GM21825 (cell line): ENCODE measurements at regions not wholly inside any gene's neighbourhood (a gene's known extent, or its start where the extent isn't known, plus 50 kb on each side); places are given as distances from the start of the nearest gene placed in this dataset.
"Not testable (repeated sequence)": the region's sequence is repeated elsewhere in the genome, so short reads cannot be mapped to it uniquely, and the experiment has no call there.

Experiments used
- ATAC-seq: cut with Tn5 transposase; IDR thresholded peaks from one replicate; pipeline ENCODE4 v1.9.1; 2021; ENCODE audit warnings: mild to moderate bottlenecking, moderate library complexity; ENCODE audit not compliant: unreplicated experiment

DNA sequence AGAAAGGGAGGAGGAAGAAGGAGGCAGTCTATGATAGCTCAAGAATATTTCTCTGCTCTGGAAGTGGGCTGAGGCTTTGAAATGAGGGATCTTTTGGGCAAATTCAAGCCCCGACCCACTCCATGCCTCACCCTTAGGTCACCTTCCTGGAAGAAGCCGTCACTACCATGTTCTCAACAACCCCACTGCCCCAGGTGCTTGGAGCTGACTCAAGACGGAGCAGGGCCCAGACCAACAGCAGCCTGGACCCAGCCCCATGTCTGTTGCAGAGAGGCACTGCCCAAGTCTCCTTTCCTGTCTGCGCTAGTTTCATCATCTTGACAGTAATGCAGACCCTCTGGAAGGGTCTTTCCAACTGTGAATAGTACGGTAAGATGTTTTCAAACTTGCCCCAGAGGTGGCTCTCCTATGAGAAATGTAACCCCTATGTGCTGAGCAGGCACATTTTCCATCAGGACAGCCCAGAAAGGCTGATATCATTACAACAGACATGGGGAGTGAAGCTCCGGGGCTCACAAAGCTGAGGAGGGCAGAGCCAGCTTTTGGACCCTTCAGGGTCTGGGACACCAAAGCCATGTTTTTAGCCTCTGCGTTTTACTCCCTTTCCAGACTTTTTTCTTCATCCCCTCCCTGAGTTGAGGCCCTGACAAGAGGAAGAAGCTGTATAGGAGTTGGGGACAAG is 128.2 kb upstream of the LARP1 start:
- no peak for ATAC-seq

DNA sequence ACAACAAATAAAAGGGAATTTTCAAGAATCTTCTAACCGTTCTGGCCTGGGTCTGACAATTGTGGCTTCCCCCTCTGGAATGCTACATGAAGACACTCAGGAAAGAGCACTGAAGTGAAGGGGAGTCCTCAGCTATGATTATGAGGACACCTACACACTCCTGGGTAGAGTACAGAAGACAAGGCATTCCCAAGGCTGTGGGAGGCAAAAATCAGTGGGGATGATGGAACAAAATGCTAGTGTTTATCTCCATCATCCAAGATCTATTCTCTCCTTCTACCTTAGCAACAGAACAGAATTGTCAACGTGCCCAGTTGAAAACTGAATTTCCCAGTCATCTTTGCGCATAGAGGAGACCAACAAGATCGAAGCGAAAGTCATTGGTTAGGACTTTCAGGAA is 130.1 kb upstream of the LARP1 start:
- ATAC-seq = no peak

DNA sequence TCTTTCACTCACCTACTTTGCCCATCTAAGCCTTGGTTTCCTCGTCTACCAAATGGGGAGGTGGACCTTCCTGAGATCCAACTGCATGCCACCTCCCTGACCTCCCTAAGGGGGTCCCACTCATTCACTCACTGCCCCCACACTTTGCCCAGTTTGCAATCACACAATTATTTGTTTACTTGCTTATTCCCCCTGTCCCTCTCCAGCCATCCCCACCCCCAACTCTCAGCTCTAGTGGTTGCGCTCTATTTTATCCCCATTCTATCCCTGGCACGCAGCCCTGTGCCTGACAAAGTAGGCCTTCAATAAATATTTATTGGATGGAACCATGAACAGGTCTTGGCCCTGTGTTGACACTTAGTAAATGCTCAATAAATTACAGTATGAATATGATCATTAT is 130.8 kb upstream of the LARP1 start:
- ATAC-seq = no peak

DNA sequence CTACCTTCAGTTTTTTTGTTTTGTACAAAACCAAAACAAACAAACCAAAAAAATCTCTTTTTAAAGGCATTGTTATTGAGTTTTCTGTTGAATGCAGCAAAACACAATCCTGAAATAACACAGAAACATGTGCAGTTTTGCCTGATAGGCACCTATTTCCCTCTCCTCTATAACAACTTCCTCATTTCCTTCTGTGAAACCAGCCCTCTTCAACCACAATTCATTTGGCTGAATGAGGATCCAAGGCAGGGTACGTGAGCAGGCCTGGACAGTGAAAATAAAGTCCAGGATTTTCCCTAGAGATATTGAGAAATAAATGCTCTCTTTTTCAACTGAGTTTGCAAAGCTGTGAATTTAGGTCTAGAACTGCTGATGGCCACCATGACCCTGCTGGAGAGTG is 134.8 kb upstream of the LARP1 start:
- ATAC-seq = no peak

DNA sequence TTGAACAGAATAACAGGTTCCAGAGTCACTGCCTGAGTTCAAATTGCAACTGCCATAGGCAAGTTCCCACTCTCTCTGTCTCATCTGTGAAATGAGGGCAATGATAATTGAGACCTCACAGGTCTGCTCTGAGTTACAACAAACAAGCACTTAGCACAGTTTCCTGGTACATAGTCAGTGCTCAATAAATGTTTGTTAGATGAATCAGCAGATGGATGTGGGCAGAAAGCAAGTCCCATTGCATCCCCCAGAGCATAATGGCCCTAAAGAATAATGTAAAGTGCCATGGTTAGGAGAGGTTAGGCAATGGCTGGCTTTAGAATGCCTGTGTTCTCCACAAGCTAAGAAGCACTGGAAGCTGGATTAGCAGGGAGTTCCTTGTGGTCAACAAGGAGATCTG is 136.5 kb upstream of the LARP1 start:
- ATAC-seq = no peak

DNA sequence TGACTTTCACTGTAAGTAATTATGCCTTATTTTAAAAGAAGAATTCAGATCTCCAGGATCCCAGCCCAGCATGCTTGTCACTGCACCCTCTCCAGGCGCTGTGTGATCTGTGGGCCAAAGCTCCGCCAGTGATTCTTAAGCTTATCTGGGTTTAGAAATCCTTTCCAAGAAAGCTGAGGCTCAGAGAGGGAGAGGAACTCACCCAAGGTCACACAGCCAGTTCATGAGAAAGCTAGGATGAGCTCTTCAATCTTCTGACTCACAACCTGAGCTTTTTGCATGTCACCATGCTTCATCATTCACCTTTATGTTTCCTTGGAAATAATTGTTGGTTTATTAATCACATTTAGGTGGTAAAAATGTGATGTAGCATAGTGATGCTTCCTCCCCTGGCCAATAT is 136.6 kb upstream of the HAND1 start:
- ATAC-seq = no peak

DNA sequence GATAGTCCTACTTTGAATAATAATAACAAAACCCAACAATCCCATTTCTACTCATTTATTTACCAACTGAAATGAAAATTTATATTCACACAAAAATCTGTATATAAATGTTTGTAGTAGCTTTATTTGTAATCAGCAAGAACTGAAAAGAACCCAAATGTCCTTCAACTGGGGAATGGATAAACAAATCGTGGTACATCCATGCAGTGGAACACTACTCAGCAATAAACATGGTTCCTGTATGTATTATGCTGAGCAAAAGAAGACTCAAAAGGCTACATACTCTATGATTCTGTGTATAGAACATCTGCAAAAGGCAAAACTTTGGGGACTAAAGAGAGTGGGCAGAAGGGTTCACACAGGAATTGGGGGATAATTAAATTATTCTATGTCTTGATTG is 136.1 kb upstream of the HAND1 start:
- no peak for ATAC-seq

DNA sequence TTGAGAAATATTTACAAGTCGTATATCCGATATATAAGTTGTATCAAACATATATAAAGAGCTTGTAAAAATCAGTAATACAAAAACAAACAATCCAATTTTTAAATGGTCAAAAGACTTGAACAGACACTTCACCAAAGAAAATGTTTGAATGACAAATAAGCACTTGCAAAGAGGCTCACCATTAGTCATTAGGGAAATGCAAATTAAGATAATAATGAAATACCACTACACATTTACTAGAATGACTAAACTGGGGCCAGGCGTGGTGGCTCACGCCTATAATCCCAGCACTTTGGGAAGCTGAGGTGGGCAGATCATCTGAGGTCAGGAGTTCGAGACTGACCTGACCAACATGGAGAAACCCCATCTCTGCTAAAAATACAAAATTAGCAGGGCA is 134.6 kb upstream of the HAND1 start:
- no peak for ATAC-seq

DNA sequence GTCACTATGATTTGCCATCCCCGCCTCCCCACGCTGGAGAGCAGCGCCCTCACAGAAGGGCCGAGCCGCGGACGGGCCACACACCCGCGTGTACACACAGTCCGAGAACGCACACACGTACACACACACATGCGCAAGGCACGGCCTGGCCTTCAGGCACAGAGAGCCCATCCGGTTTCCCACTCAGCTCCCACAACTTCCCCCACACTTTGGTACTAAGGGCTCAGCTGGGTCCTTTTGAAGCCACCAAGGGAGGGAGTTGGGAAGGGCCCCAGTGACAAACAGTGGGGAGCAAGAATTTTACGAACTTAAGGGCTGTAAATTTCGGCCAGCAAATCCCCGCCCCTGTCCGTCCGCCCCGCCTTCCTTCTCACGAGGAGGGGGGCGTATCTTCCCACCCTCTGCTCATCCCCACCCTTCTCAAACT is 133.3 kb upstream of the HAND1 start:
- no peak for ATAC-seq

DNA sequence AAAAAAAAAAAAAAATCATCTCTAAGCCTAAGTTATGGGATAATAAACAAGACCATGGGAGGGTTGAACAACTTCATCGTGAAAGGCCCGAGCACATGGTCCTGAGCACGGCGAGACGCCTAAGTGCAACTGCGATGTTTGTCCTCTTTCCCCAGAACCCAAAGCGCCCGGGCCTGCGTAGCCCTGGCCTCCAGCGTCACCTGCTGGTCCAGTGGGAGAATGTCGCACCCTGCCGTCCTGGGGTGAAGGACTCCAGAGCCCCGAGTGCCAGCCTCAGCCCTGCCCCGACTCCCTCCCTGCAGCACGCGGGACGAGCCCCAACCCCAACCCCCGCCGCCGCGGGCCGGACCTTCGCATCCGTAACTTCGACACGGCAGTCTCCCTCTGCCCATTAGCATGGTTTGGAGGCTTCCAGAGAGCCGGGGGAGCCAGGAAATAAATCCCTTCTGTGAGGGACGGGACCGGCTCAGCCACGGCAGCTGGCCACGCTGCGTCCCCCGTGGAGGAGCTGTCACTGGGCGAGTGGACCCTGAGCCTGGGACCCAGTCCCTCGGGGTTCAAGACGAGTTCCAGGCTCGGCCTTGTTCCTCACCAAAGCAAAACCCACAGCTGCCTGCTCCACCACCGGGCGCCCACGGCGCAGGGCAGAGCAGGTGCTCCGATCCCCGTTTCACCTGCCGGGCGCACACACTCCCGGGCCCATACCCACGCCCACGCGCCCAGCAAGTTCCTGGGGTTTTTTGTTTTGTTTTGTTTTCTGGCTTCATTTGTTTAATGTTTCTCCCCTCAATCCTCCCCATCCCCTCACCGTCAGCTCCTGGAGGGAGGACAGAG is 132.5 kb upstream of the HAND1 start:
- peak; percentile 92 for ATAC-seq

DNA sequence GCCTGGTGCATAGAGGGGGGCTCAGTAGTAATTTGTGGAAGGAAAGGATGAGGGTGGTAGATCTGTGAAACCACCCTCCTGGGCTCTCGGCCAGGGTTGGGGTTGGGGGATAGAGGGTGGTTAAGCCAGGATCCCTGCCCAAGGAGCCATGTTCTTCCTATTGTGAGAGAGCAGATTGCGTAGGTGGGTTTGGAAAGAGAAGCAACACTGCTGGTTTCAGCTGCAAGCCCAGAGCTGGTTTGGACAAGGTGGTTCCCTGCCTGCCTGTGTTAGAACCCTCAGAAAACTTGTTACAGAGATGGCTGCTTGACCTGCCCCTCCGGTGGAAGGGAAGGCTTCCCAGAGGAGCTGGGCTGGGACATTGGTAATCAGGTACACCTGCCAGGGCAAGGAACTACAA is 131.2 kb upstream of the HAND1 start:
- ATAC-seq = no peak

DNA sequence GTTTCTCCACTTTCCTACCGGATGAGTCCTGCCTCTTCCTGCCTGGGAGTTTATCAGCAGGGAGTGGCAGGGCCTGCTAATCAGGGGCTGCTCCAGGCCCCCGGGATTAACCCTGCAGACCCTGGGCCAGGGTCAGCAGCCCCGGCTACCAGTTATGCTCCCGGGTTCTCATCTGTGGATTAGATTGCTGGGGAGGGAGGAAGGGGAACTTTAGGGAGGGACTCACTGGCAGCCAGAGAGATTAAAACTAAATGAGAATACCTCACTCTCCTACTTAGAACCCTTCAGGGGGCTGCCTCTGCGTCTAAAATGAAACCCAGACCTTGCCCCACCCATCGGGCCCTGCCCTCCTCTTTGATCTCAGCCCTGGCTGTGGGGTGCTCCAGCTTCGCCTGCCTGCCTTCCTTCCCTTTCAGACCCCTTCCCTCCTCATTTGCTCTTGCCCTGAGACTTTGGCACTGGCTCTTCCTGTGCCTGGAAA is 130.5 kb upstream of the HAND1 start:
- no peak for ATAC-seq

DNA sequence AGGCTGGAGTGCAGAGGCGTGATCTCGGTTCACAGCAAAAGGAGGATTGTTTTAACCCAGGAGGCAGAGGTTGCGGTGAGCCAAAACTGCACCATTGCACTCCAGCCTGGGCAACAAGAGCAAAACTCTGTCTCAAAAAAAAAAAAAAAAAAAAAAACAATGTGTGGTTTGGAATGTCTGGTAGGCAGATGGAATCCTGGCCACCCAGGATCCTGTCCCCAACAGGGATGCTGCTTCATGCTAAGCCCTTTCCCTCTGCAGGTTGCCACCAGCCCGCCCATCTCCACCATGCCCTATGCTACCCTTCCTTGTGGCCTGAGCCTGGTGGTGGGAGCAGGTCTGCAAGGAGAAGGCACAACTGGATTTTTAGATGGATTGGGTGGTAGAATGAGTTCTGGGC is 129.7 kb upstream of the HAND1 start:
- no peak for ATAC-seq

DNA sequence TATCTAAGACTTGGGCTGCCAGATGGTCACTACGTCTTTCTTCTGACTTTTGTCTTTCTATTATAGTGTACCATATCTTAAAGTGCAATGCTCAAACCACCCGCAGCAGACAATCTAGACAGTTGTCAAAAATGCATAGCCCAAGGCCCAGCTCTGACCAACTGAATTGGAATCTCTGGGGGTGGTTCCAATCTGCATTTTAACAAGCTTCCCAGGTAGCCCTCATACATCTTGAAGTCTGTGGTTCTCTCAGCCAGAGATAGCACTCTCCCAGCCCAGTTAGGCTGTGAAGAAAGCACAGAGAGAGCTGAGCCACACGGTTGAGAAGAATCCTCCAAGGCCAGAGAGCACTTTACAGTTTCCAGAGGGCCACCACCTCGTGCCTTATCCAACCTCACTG is 128.2 kb upstream of the HAND1 start:
- ATAC-seq = no peak

DNA sequence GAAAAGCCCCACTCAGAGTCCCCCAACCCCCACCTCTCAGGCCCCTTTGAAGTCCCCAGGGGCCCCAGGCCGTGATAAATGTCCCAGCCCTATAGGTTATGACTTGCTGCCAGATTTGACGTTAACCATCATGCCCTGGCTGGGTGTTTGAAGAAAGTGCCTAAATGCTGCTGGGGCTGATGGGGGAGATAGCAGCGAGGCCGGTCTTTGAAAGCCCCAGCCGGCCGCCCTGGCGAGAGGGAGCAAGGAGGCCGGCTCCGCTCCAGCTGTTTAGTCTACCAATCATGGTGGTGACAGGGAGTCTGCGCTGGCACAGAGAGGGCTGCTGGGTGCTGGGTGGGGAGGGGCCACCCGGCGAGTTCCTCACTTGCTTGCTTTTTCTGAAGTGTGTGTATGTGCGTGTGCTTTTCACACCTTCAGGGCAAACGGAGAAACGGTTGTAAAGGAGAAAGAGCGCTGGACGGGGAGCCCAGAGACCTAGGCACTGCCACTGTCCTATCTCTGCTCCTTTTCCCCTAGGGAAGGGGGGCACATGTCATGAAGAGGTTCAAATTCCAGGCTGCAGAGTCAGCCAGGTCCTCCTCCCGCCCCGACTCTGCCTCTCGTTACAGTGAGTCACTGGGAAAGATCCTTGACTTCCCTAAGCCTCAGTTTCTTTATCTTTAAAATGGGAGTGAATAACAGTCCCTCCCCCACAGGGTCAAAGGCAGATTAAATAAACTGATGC is 126.1 kb upstream of the HAND1 start:
- ATAC-seq = no peak

DNA sequence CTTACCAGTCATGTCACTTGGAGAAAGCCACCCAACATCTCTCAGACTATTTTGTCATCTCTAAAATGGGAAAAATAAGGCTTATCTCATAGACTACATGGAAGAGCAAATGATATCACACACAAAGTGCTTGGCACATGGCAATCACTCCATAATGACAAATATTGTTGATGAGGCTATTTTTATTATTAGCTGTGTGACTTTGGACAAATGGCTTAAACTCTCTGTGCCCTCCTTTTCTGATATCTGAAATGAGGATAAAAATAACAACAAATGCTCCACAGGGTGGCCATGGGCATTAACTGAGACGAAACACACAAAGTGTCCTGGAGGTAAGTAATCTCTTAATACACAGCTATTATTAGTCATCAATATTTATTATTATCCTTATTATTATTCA is 125.5 kb upstream of the HAND1 start:
- no peak for ATAC-seq

DNA sequence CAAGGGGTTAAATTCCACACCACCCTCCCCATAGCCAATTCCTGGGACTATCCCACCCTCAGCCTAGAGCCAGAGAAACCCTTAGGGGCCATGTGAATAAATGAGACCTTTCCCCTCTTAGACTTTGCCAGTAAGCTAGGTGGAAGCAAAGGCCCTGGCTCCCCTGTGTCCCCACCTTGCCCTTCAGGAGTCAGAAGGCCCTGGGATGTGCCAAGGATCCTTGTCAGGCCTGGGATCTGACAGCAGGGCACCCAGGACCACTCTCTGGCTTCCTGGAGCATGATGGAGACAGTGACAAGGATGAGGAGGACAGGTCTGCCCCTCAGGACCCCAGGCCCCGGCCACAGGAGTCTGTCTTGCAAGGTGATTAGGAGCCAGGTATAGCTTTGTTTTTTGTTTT is 125.0 kb upstream of the HAND1 start:
- no peak for ATAC-seq

DNA sequence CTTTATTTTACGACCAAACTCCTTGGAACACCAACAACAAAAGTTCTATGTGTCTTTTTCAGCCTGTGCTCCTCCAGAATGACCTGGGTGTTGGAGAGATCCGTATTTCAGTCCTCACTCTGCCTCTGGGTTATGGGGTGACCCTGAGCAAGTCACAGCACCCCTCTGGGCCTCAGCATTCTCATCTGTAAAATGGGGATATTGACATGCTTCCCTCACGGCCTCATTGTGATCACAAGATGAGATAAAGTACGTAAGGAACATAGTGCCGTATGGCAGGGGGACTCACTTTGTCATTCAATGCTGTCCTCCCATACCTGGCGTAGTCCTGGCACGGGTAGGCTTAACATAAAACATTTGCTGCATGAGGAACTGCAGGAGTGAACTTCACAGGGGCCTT is 123.0 kb upstream of the HAND1 start:
- no peak for ATAC-seq

DNA sequence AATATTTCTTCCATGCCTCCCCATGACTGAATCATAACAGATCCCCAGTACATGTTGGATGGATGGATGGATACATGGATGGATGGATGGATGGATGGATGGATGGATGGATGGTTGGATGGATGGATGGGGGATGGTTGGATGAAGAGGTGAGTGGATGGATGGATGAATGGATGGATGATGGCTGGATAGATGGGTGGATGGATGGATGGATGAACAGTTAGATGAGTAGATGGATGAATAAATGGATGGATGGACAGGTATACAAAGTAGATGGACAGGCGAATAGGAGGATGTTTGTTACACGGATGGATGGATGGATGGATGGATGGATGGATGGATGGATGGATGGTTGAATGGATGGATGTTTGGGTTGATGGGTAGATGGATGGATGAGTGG is 120.0 kb upstream of the HAND1 start:
- ATAC-seq = no peak

DNA sequence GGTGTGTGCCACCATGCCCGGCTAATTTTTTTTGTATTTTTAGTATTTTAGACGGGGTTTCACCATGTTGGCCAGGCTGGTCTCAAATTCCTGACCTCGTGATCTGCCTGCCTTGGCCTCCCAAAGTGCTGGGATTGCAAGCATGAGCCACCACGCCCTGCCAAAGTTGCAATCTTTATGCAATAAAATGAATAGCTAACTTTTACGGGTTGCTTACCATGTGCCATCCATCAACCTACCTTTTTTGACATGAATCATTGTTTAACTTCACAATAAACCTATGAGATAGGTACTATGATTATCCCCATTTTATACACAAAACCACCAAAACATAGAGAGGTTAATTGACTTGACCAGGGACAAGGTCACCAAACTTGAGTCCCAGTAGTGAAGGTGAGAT is 118.8 kb upstream of the HAND1 start:
- ATAC-seq = not testable (repeated sequence)

DNA sequence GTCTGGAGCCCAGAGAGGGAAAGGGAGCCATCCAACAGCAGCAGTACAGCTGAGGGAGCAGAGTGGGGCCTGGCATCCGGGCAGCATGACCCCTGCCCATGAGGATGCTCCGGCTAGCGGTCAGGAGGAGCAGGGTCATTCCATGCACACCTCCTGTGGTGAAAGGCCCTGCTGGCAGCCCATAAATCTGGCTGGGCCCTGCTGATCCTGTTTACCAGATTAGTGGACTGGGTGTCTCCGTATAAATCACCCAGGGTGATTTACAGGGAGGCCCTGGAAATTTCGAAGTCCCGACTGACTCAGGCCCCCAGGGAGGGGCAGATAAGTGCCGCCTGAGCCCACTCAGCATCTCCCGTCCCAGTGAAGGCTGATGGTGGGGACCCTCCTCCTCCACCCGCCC is 117.6 kb upstream of the HAND1 start:
- no peak for ATAC-seq

DNA sequence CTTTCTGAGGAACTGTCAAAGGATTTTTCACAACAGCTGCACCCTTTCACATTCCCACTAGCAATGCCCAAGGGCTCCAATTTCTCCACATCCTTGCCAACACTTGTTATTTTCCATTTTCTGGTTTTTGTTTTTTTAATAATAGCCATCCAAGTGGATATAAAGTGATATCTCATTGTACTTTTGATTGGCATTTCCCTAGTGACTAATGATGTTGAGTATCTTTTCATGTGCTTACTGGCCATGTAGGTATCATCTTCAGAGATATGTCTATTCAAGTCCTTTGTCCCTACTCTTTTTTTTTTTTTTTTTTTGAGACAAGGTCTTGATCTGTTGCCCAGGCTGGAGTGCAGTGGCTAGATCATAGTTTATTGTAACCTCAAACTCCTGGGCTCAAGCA is 115.8 kb upstream of the HAND1 start:
- no peak for ATAC-seq
